ENCODE measurements at regions not wholly inside any gene's neighbourhood (a gene's known extent, or its start where the extent isn't known, plus 50 kb on each side); places are given as distances from the start of the nearest gene placed in this dataset.

GRCh38 chr3:165283328-165283727 is 87.1 kb upstream of the SLITRK3 start:
- H3K27ac ChIP-seq (ENCODE audit: low read depth in 2 of 2, low read length in 2 of 2): no peak overlapping the region
- intact Hi-C loops (cut with DNase I): no loop called here

GRCh38 chr3:165279471-165279870 is 83.3 kb upstream of the SLITRK3 start:
- intact Hi-C loops (cut with DNase I): no loop called here
- H3K9ac ChIP-seq (ENCODE audit: low read length in 3 of 3): no peak overlapping the region
- H3K27me3 ChIP-seq (ENCODE audit: control insufficient read depth, insufficient read depth, low read length): no peaks in the 10 kb centered on the region
- no peak for TF ChIP-seq CTCF (IDR thresholded peaks at IDR 0.05; ENCODE audit: borderline replicate concordance, extremely low read depth, insufficient read depth)
- no peak for FAIRE-seq
- no peak for DNase-seq
- H3K4me3 ChIP-seq (ENCODE audit: low read length in 3 of 3): no peak overlapping the region
- H3K27ac ChIP-seq (ENCODE audit: low read depth in 2 of 2, low read length in 2 of 2): no peak overlapping the region
- no peaks in the 10 kb centered on the region for H3K9me3 ChIP-seq (ENCODE audit: control insufficient read depth in 2 of 3, insufficient read depth in 1 of 3, low read length in 3 of 3)
- no peaks in the 10 kb centered on the region for H3K36me3 ChIP-seq (ENCODE audit: control insufficient read depth in 2 of 3, insufficient read depth in 3 of 3, low read length in 3 of 3)
- H3K4me1 ChIP-seq (ENCODE audit: control insufficient read depth in 2 of 3, insufficient read depth in 2 of 3, low read depth in 1 of 3, low read length in 3 of 3): no peaks in the 10 kb centered on the region

More at GRCh38 chr3:165283328-165283727, 87.1 kb upstream of the SLITRK3 start:
- no peak overlapping the region for H3K4me3 ChIP-seq (ENCODE audit: low read length in 3 of 3)
- no peak for TF ChIP-seq CTCF (IDR thresholded peaks at IDR 0.05; ENCODE audit: borderline replicate concordance, extremely low read depth, insufficient read depth)
- no peaks in the 10 kb centered on the region for H3K36me3 ChIP-seq (ENCODE audit: control insufficient read depth in 2 of 3, insufficient read depth in 3 of 3, low read length in 3 of 3)
- H3K4me1 ChIP-seq (ENCODE audit: control insufficient read depth in 2 of 3, insufficient read depth in 2 of 3, low read depth in 1 of 3, low read length in 3 of 3): no peaks in the 10 kb centered on the region
- no peaks in the 10 kb centered on the region for H3K27me3 ChIP-seq (ENCODE audit: control insufficient read depth, insufficient read depth, low read length)
- FAIRE-seq (no peak), DNase-seq (no peak)
- H3K9me3 ChIP-seq (ENCODE audit: control insufficient read depth in 2 of 3, insufficient read depth in 1 of 3, low read length in 3 of 3): no peaks in the 10 kb centered on the region
- H3K9ac ChIP-seq (ENCODE audit: low read length in 3 of 3): no peak overlapping the region

- FAIRE-seq (no peak), DNase-seq (no peak)
- Histone ChIP-seq H3K27ac (ENCODE audit: low read depth in 2 of 2, low read length in 2 of 2) (no peak overlapping the region), H3K9ac (ENCODE audit: low read length in 3 of 3) (no peak overlapping the region), H3K36me3 (ENCODE audit: control insufficient read depth in 2 of 3, insufficient read depth in 3 of 3, low read length in 3 of 3) (no peaks in the 10 kb centered on the region), H3K4me1 (ENCODE audit: control insufficient read depth in 2 of 3, insufficient read depth in 2 of 3, low read depth in 1 of 3, low read length in 3 of 3) (no peaks in the 10 kb centered on the region), H3K9me3 (ENCODE audit: control insufficient read depth in 2 of 3, insufficient read depth in 1 of 3, low read length in 3 of 3) (no peaks in the 10 kb centered on the region), H3K4me3 (ENCODE audit: low read length in 3 of 3) (no peak overlapping the region), H3K27me3 (ENCODE audit: control insufficient read depth, insufficient read depth, low read length) (no peaks in the 10 kb centered on the region)
- TF ChIP-seq CTCF (IDR thresholded peaks at IDR 0.05; ENCODE audit: borderline replicate concordance, extremely low read depth, insufficient read depth): no peak
- intact Hi-C loops (cut with DNase I): no loop called here
Observed at GRCh38 chr3:165273411-165273810, 77.2 kb upstream of the SLITRK3 start.

- FAIRE-seq (no peak), DNase-seq (no peak)
- H3K4me1 ChIP-seq (ENCODE audit: control insufficient read depth in 2 of 3, insufficient read depth in 2 of 3, low read depth in 1 of 3, low read length in 3 of 3): no peaks in the 10 kb centered on the region
- no peak overlapping the region for H3K9ac ChIP-seq (ENCODE audit: low read length in 3 of 3)
- no peak overlapping the region for H3K4me3 ChIP-seq (ENCODE audit: low read length in 3 of 3)
- no peaks in the 10 kb centered on the region for H3K9me3 ChIP-seq (ENCODE audit: control insufficient read depth in 2 of 3, insufficient read depth in 1 of 3, low read length in 3 of 3)
- no peak for TF ChIP-seq CTCF (IDR thresholded peaks at IDR 0.05; ENCODE audit: borderline replicate concordance, extremely low read depth, insufficient read depth)
- intact Hi-C loops (cut with DNase I): no loop called here
- no peaks in the 10 kb centered on the region for H3K27me3 ChIP-seq (ENCODE audit: control insufficient read depth, insufficient read depth, low read length)
- no peaks in the 10 kb centered on the region for H3K36me3 ChIP-seq (ENCODE audit: control insufficient read depth in 2 of 3, insufficient read depth in 3 of 3, low read length in 3 of 3)
- H3K27ac ChIP-seq (ENCODE audit: low read depth in 2 of 2, low read length in 2 of 2): no peak overlapping the region
Observed at GRCh38 chr3:165259541-165260193, 63.5 kb upstream of the SLITRK3 start.
